ENCODE measurements at regions not wholly inside any gene's neighbourhood (a gene's known extent, or its start where the extent isn't known, plus 50 kb on each side); places are given as distances from the start of the nearest gene placed in this dataset.

- ChIA-PET POLR2A (ENCODE audit: partially characterized antibody) (no interaction called here), CTCF (ENCODE audit: partially characterized antibody) (interaction anchor here (0.7 kb wide), 1 partner anchor 123 kb away, joined by 3 read pairs; no protein-coding TSS in a partner anchor)
- H2BK120ac ChIP-seq (replicated peaks; ENCODE audit: low read depth, low read length): no peak overlapping the region
- H3K18ac ChIP-seq (ENCODE audit: extremely low read depth, low read length): no peak overlapping the region
- H3K9ac ChIP-seq (replicated peaks in 1 of 4; ENCODE audit: extremely low read depth in 1 of 4, low read depth in 3 of 4, low read length in 3 of 4): no peak overlapping the region
- H3K27me3 ChIP-seq (replicated peaks in 1 of 4; ENCODE audit: control insufficient read depth in 3 of 4, extremely low read depth in 1 of 4, insufficient read depth in 3 of 4, low read length in 3 of 4): peaks cover 0 to 2% (median 0%) of the 10 kb centered on the region in 4 experiments; a peak in 1 of 7 replicates
- no peak overlapping the region for H4K5ac ChIP-seq (ENCODE audit: insufficient read length, low read depth, low read length)
- FAIRE-seq (no peak), DNase-seq (ENCODE audit: low read depth in 1 of 2, low spot score in 2 of 2) (no peak)
- no peaks in the 10 kb centered on the region for H4K20me1 ChIP-seq (replicated peaks in 1 of 2; ENCODE audit: control insufficient read depth in 1 of 2, insufficient read depth in 2 of 2, low read length in 2 of 2)
- no peak overlapping the region for H3K4me3 ChIP-seq (ENCODE audit: extremely low read depth in 1 of 4, insufficient read depth in 2 of 4, low read depth in 3 of 4, low read length in 4 of 4)
- H3K4me2 ChIP-seq (ENCODE audit: insufficient read depth in 1 of 2, low read depth in 2 of 2, low read length in 2 of 2): no peak overlapping the region
- H2BK20ac ChIP-seq (ENCODE audit: low read length): no peak overlapping the region
- WGBS, 2 experiments (ENCODE audit: extremely low coverage in 1 of 2, insufficient coverage in 1 of 2, insufficient read length in 1 of 2, insufficient replicate concordance in 2 of 2, low coverage in 1 of 2, low lambda C conversion rate in 2 of 2, missing lambda C conversion rate in 1 of 2): 95% methylated on average over 2 of the region's 2 CpGs; no CpG with 5 or more reads in 1 of the 2 experiments
- no peak for TF ChIP-seq HDAC2 (IDR thresholded peaks at IDR 0.05; ENCODE audit: borderline replicate concordance in 1 of 2, low read depth in 2 of 2, low read length in 2 of 2)
- no peak for TF ChIP-seq CBX8 (IDR thresholded peaks at IDR 0.05; ENCODE audit: borderline replicate concordance, low read depth, low read length)
- no peak for TF ChIP-seq ASH2L (IDR thresholded peaks at IDR 0.05; ENCODE audit: low read length)
- peak; percentile 32; the same call in 1 of the 2 replicates for TF ChIP-seq TEAD4 (IDR thresholded peaks at IDR 0.05; ENCODE audit: low read depth, low read length)
- H2BK12ac ChIP-seq (ENCODE audit: low read depth, low read length): no peak overlapping the region
- no peaks in the 10 kb centered on the region for H3K79me1 ChIP-seq (ENCODE audit: low read depth, low read length)
- H3K23me2 ChIP-seq (ENCODE audit: low read depth, low read length): no peaks in the 10 kb centered on the region
- no peak overlapping the region for H2AK5ac ChIP-seq (ENCODE audit: low read depth, low read length)
- no peak overlapping the region for H2BK5ac ChIP-seq (ENCODE audit: low read depth, low read length)
- no peak overlapping the region for H3K4ac ChIP-seq (replicated peaks; ENCODE audit: insufficient read length, low read depth, low read length)
- no peak overlapping the region for H2BK15ac ChIP-seq (ENCODE audit: low read length)
- no peak overlapping the region for H4K8ac ChIP-seq (ENCODE audit: extremely low read depth, insufficient read depth, low read length)
- H4K91ac ChIP-seq (replicated peaks; ENCODE audit: insufficient read length, low read length): no peak overlapping the region
- H3K4me1 ChIP-seq (replicated peaks in 1 of 4; ENCODE audit: control insufficient read depth in 3 of 4, insufficient read depth in 4 of 4, low read length in 3 of 4): no peaks in the 10 kb centered on the region
- H3K56ac ChIP-seq (replicated peaks; ENCODE audit: insufficient read length, low read depth, low read length): no peak overlapping the region
- no peaks in the 10 kb centered on the region for H3K36me3 ChIP-seq (ENCODE audit: control insufficient read depth in 2 of 4, insufficient read depth in 4 of 4, low read length in 3 of 4)
- H2AFZ ChIP-seq (ENCODE audit: low read length): 0 out of 2 replicates have a peak overlapping the region, but pooled peaks have one; percentile 54
- H3K27ac ChIP-seq (ENCODE audit: low read depth, low read length): no peak overlapping the region
- H3K79me2 ChIP-seq (ENCODE audit: control insufficient read depth in 1 of 2, insufficient read depth in 2 of 2, low read length in 2 of 2): no peaks in the 10 kb centered on the region; a peak in 1 of 4 replicates
- H3K23ac ChIP-seq (ENCODE audit: insufficient read length): no peak overlapping the region
- H3K9me3 ChIP-seq (ENCODE audit: insufficient read depth in 2 of 2, low read depth in 1 of 2, low read length in 1 of 2): no peaks in the 10 kb centered on the region
- H3K14ac ChIP-seq (ENCODE audit: insufficient read length): no peak overlapping the region
These were observed 728.3 kb upstream of the SLC10A2 start for GRCh38 chr13:103794526-103794925.
